ENCODE measurements at regions not wholly inside any gene's neighbourhood (a gene's known extent, or its start where the extent isn't known, plus 50 kb on each side); places are given as distances from the start of the nearest gene placed in this dataset.

GRCh38 chr6:23712756-23713155 lies 413.3 kb upstream of the NRSN1 start:
- TF ChIP-seq CTCF (IDR thresholded peaks at IDR 0.05) (no peak), POLR2A (IDR thresholded peaks at IDR 0.05; ENCODE audit: low read depth) (no peak), POLR2AphosphoS5 (IDR thresholded peaks at IDR 0.05) (no peak)

All from esophagus muscularis mucosa (tissue), 3 donors.